AG08395 (cell line): ENCODE measurements at regions not wholly inside any gene's neighbourhood (a gene's known extent, or its start where the extent isn't known, plus 50 kb on each side); places are given as distances from the start of the nearest gene placed in this dataset.
"Not testable (repeated sequence)": the region's sequence is repeated elsewhere in the genome, so short reads cannot be mapped to it uniquely, and the experiment has no call there.

Source experiments
- DNase-seq: peaks from one replicate; pipeline ENCODE4 v3.0.0; 2012; ENCODE audit warnings: mixed read lengths, low spot score

DNA sequence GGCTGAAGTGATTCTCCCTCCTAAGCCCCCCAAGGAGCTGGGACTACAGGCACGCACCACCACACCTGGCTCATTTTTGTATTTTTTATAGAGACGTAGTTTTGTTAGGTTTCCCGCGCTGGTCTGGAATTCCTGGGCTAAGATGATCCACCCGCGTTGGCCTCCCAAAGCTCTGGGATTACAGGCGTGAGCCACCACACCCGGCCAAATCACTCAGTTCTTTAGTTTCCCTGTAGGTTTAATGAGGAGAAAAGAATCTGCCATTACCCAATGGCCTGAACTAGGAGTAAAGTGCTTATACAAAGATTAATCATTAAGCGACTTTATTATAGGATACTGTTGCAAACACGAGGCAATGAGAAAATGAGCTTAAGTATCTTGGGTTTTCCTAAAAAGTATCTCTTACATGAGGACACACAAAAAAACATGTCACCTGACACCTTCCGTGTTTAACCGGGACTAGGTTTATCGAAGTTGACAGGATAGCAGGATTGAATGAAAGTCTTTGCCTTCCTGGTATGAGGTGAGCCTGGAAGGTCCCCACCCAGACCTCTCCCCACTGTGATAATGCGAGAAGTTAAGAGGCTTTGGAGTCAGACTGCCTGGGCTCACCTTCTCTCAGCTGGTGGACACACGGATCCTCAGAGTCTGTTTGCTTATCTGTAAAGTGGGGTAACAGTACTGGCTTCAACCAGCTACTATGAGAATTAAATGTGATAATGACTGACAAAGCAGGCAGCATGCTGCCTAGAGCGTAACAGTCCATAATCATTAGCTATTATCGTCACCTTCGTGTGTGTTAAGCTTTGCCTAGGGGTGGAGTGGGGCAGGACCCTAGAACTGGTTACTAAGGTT lies 133.5 kb upstream of the KRAS start:
- no peak for DNase-seq

DNA sequence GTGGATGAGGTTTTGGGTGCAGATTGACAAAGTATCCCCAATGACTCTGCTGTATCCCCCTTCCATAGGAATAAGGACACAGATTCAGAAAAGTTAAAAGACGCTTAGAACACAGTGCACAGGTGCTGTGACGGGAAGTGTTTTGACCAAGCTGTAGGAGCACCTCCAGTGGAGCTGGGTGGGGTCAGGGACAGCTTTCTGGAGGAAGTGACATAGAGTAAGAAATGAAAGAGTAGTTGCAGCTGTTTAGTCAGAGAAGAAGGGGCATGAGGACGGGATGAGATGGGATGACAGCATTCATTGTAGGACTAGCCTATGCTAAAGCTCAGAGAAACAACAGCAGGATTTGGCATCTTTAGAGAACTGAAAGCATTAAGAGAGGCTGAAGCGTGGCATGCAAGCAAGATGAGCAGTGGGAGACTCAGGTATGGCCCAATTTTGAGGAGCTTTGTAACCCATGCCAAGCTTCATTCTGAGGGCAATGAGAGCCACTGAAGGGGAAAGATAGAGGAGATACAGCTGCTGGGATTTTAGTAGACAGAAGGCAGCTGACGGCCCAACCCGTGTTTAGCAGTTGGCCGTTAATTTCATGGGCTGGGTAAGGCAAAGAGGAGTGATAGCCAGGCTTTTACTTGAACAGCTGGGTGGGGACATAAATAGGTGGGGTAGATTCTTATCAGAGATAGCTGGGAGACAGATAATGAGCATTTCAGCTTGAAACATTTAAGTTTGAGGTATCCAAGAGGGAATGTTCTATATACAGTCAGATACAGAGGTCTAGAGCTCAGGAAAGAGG lies 131.8 kb upstream of the KRAS start:
- no peak for DNase-seq

- peak; percentile 51 for DNase-seq
Observed at GRCh38 chr12:25377469-25378177, 126.9 kb upstream of the KRAS start.

GRCh38 chr12:25376985-25377384 lies 126.3 kb upstream of the KRAS start:
- no peak for DNase-seq

DNA sequence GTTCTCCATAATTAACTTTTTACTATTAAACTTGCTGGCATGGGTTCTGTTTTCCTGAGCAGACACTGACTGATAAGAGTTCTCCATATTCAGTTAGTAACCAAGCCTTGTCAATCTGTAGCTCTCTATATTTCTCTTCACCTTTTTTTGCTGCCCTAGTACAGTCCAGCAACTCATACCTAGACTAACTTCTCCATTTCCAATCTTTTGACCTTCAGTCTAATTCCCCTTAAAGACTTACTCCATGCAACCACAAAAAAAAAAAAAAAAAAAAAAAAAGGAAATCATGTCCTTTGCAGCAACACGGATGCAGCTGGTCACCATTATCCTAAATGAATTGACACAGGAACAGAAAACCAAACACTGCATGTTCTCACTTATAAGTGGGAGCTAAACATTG lies 125.7 kb upstream of the KRAS start:
- no peak for DNase-seq

DNA sequence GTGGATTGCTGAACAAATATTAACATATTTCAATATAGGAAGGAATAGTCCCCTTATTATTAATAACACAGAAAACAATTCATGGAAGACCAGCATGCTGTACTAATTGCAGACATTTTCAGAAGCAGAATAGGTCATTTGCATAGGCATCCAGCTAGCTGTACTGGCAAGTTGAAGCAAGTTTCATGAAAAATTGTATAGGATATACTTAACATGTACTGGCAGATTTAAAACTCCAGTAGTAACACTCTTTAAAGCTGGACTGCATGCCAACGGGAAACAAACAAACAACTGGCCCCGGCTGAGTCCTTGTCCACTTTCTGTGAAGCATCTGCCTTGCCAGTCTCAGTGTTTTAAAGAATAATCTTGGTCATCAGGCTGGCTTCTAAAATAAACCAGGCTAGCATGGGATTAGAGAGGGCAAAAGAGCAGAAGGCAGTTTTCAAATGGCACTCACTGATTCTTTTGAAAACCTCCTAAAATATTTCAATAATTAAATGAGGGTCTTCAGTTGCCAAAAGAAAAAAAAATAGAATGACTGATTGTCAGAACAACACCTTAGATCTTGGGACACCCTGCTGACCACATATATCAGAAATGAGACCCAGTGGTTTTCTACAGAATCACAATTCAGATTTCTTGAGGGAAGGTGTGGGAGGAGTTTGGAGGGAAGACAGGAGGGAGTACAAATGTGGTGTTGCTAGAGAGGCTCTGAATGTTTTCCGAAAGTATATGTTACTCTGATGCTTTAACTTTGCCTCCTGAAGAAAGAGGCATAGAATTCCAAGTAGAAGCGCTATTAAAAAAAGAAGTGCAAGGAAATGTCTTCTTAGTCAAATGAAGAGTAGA lies 122.5 kb upstream of the KRAS start:
- DNase-seq, result no peak

- DNase-seq, result no peak
Observed at GRCh38 chr12:25372002-25372401, 121.3 kb upstream of the KRAS start.

DNA sequence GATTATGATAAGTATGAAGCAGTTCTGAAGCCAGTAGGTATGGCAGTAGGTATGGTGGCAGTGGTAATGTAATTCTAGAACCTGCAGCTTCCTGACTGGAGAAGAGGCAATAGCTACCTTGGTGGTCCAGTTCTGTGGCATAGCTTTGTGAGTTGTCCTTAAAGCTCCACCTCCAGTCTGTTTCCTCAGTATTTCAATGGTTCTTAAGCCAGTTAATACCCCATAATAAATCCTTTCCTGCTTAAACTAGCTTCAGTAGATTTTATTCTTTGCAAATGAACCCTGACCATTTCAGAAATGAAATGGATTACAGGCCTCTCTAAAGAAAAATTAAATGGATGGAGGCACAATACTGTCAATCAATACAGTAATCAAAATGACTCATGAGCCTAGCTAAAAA lies 117.8 kb upstream of the KRAS start:
- no peak for DNase-seq

- DNase-seq, result no peak
Observed at GRCh38 chr12:25366122-25366521, 115.4 kb upstream of the KRAS start.

DNA sequence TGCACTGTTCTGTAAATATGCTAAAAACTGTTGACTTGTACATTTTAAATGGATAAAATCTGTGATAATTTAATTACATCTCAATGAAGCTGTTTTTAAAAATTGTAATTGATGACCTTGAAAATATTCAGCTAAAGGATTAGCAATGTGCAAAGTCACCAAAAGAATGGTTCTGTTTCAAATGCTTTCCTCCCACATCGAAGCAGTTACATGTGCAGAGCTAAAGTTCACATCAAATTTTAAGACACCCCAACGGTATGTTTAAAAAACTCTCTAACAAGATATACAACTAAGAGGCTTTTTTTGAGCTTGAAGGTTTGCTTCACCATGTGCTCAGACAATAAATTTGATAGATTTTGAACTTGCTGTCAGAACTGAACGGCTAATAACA lies 114.6 kb upstream of the KRAS start:
- DNase-seq, result no peak

DNA sequence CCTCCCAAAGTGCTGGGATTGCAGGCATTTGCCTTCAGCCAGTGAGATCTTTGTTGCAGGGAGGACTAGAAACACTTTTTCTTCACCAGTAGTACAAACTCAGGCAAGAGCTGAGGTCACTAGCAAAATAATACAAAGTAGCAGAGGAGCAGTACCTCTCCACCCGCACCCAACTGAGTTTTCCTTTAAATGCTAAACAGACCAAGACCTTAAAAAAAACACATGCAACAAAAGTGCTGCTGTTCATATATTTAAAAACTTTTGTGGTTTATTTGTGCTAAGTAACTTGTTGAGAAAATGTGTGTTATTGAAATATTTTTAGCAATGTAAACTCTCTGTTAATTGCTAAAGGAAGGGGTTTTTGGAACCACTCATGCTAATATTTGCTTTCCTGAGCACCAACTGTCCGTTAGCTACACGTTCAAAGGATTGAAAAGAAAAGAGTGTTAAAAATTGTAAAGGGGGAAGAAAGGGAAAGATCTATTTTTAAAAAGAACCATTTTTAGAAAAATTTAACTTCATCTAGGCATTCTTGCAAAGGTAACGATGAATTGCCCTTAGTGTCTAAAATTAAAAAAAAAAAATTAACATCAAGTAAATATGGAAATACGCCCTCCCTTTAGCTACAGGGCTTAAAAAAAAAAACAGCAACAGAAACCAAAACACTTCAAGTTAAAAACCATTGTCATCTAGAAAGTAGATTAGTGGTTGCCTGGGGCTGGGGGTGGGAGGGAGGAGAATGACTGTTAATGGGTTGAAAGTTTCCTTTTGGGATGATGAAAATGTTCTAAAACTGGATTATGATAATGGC lies 114.0 kb upstream of the KRAS start:
- no peak for DNase-seq

GRCh38 chr12:25362646-25363045 lies 111.9 kb upstream of the KRAS start:
- no peak for DNase-seq

DNA sequence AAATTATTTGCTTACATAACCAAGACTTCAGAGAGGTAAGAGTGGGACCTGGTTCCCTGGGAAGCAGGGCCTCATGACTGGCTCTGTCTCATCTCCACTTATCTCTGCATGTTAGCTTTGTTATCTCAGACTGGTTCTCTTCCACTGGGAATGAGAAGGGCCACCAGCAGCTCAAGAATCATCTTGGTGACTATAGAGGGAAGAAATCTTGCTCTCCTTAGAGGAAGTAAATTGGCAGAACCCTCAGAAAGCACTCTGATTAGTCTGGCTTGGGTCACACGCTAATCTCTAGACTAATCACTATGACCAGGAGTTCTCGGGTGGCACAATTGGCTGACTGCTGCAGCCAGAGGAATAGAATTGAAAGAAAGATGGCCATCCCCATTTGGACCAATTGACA lies 110.8 kb upstream of the KRAS start:
- DNase-seq, result no peak

GRCh38 chr12:25357595-25357994 lies 106.9 kb upstream of the KRAS start:
- DNase-seq, result no peak

DNA sequence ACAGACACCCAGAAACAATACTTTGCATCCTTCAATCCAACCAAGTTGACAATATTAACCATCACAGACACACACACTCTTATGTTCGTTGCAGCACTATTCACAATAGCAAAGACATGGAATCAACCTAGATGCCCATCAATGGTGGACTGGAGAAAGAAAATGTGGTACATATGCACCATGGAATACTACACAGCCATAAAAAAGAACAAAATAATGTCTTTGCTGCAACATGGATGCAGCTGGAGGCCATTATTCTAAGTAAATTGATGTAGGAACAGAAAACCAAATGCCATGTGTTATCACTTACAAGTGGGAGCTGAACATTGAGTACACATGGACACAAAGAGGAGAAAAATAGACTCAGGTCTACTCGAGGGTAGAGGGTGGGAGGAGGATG lies 102.2 kb upstream of the KRAS start:
- DNase-seq, result not testable (repeated sequence)

- DNase-seq, result no peak
Observed at GRCh38 chr12:25352083-25352918, 101.6 kb upstream of the KRAS start.

GRCh38 chr12:25348593-25348895 lies 97.8 kb upstream of the KRAS start:
- DNase-seq, result no peak

DNA sequence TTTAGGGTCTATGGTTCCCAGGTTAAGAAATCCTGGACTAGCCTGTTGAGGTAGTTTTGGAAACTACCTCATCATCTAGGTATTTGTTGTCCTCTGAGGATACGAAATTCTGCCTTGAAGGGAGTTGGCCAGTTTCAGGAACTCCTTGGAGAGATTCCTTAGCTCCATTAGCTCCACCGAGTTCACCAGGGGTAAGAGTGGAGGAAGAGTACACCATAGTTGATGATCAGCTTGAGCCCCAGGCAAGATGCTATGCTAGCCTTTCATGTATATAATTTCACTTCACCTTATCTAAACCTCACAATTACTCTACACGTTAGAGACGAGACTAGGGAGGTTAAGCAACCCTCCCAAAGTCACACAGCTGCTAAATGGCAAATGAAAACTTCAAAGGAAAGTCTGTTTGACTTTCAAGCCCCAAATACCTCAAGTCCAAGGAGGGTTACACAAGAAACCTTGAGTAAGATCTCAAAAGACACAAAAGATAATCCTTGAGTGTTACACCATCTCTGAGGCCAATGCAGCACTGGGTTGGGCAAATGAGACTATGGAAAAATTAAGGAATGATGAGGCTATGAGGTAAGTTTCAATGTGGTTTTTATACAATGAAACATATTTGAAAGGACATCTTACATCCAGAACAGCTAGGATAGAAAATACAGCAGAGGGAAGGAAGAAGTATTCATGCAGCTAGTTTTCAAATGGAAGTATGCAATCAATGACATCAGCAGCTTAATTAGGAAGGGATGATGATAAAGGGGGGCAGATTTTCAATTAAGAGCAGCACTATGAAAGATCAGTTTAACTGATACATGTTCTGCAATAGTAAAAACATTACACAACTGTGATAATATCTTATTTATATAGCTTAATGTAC lies 97.2 kb upstream of the KRAS start:
- no peak for DNase-seq

DNA sequence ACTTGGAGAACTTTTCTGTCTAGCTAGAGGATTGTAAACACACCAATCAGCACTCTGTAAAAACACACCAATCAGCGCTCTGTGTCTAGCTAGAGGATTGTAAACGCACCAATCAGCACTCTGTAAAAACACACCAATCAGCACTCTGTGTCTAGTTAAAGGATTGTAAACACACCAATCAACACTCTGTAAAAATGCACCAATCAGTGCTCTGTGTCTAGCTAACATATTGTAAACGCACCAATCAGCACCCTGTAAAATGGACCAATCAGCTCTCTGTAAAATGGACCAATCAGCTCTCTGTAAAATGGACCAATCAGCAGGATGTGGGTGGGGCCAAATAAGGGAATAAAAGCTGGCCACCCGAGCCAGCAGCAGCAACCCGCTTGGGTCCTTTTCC lies 91.1 kb upstream of the KRAS start:
- not testable (repeated sequence) for DNase-seq
